ENCODE measurements at regions not wholly inside any gene's neighbourhood (a gene's known extent, or its start where the extent isn't known, plus 50 kb on each side); places are given as distances from the start of the nearest gene placed in this dataset.

- TF ChIP-seq CTCF (conservative IDR thresholded peaks at IDR 0.05; ENCODE audit: low read depth in 2 of 2) (no peak), EZH2 (IDR thresholded peaks at IDR 0.05; ENCODE audit: low read depth, unreplicated experiment) (no peak)
These were observed 319.8 kb upstream of the GOT2 start for GRCh38 chr16:59053911-59054310.
